GM23338 (cell line): ENCODE measurements at regions not wholly inside any gene's neighbourhood (a gene's known extent, or its start where the extent isn't known, plus 50 kb on each side); places are given as distances from the start of the nearest gene placed in this dataset.

Experiments
- ATAC-seq: fragments of 200-7000 bp; cut with Tn5 transposase; 3 replicates; pipeline ENCODE4 v1.9.1; 2020
- DNase-seq: peaks from one replicate; pipeline ENCODE4 v3.0.0-alpha.2; 2015; ENCODE audit warnings: low spot score
- H2AFZ ChIP-seq: fragments of 200-600 bp; sonication (generic); 2 replicates; pipeline ENCODE4 v1.8.0; 2016; ENCODE audit warnings: antibody characterized with exemption, mild to moderate bottlenecking, moderate library complexity
- H3F3A ChIP-seq: fragments of 200-600 bp; sonication (generic); replicated peaks from 2 replicates; pipeline ENCODE4 v1.8.0; 2017; ENCODE audit warnings: antibody characterized with exemption, mixed run types, low read depth
- H3K27ac ChIP-seq: fragments of 200-600 bp; sonication (generic); 2 replicates; pipeline ENCODE4 v1.6.1; 2016; ENCODE audit warnings: low read depth
- H3K27me3 ChIP-seq: fragments of 200-600 bp; sonication (generic); 2 replicates; pipeline ENCODE4 v1.8.0; 2016; ENCODE audit warnings: mild to moderate bottlenecking, mixed run types, moderate library complexity; ENCODE audit not compliant: insufficient read depth
- H3K36me3 ChIP-seq: fragments of 200-600 bp; sonication (generic); 2 replicates; pipeline ENCODE4 v1.8.0; 2016; ENCODE audit warnings: mild to moderate bottlenecking; ENCODE audit not compliant: insufficient read depth
- H3K4me1 ChIP-seq: fragments of 200-600 bp; sonication (generic); 2 replicates; pipeline ENCODE4 v1.8.0; 2016; ENCODE audit warnings: mild to moderate bottlenecking, moderate library complexity; ENCODE audit not compliant: insufficient read depth
- H3K4me2 ChIP-seq: fragments of 200-600 bp; sonication (generic); 2 replicates; pipeline ENCODE4 v1.7.1; 2017; ENCODE audit warnings: mixed run types
- H3K4me3 ChIP-seq: fragments of 200-600 bp; sonication (generic); 2 replicates; pipeline ENCODE4 v1.6.1; 2016; ENCODE audit warnings: mixed run types
- H3K79me2 ChIP-seq: fragments of 200-600 bp; sonication (generic); replicated peaks from 2 replicates; pipeline ENCODE4 v1.8.0; 2017; ENCODE audit warnings: mild to moderate bottlenecking; ENCODE audit not compliant: insufficient read depth
- H3K9me2 ChIP-seq: fragments of 200-600 bp; sonication (generic); 2 replicates; pipeline ENCODE4 v1.8.0; 2017; ENCODE audit not compliant: insufficient read depth
- H4K20me1 ChIP-seq: fragments of 200-600 bp; sonication (generic); replicated peaks from 2 replicates; pipeline ENCODE4 v1.8.0; 2017; ENCODE audit warnings: mild to moderate bottlenecking; ENCODE audit not compliant: insufficient read depth
- H3K27ac Mint-ChIP-seq: 2 replicates; pipeline ENCODE4 v1.8.0; 2020; ENCODE audit warnings: inconsistent platforms, mild to moderate bottlenecking, moderate library complexity, mixed read lengths
- H3K27me3 Mint-ChIP-seq: 3 replicates; pipeline ENCODE4 v1.8.0; 2022; ENCODE audit warnings: low read depth, mild to moderate bottlenecking, moderate library complexity, mixed read lengths, inconsistent platforms; ENCODE audit not compliant: insufficient read depth, poor library complexity
- H3K36me3 Mint-ChIP-seq: 3 replicates; pipeline ENCODE4 v1.8.0; 2021; ENCODE audit warnings: low read depth, mild to moderate bottlenecking, inconsistent platforms, moderate library complexity, mixed read lengths
- H3K4me1 Mint-ChIP-seq: 3 replicates; pipeline ENCODE4 v1.8.0; 2020; ENCODE audit warnings: mild to moderate bottlenecking, inconsistent platforms, mixed read lengths
- H3K4me3 Mint-ChIP-seq: 3 replicates; pipeline ENCODE4 v1.8.0; 2021; ENCODE audit warnings: moderate library complexity, mild to moderate bottlenecking, inconsistent platforms, mixed read lengths
- H3K9me3 Mint-ChIP-seq: 3 replicates; pipeline ENCODE4 v1.8.0; 2020; ENCODE audit warnings: moderate library complexity, mild to moderate bottlenecking, inconsistent platforms, mixed read lengths
- CREB1 ChIP-seq: fragments of 250-450 bp; sonication (Bioruptor Pico); IDR thresholded peaks from 2 replicates; pipeline ENCODE4 v1.5.0; 2020; ENCODE audit warnings: low read depth, mild to moderate bottlenecking, moderate library complexity
- CTCF ChIP-seq, 2 experiments: fragments of 200-600 bp in 1 of 2; sonication (generic) in 1 of 2; conservative IDR thresholded peaks; 2 replicates each; pipeline versions ENCODE4 v1.5.1 to v1.6.1; 2016 to 2017; ENCODE audit warnings: antibody characterized with exemption in 2 of 2, low read depth in 2 of 2, mild to moderate bottlenecking in 2 of 2, moderate library complexity in 1 of 2
- ETS1 ChIP-seq: IDR thresholded peaks from 2 replicates; pipeline ENCODE4 v1.6.1; 2016; ENCODE audit warnings: antibody characterized with exemption
- EZH2phosphoT487 ChIP-seq: fragments of 200-600 bp; sonication (generic); IDR thresholded peaks from one replicate; pipeline ENCODE4 v1.8.1; 2018; ENCODE audit warnings: antibody characterized with exemption; ENCODE audit not compliant: unreplicated experiment
- JUNB ChIP-seq: IDR thresholded peaks from one replicate; pipeline ENCODE4 v1.6.1; 2016; ENCODE audit warnings: antibody characterized with exemption; ENCODE audit not compliant: unreplicated experiment
- NANOG ChIP-seq: IDR thresholded peaks from 2 replicates; pipeline ENCODE4 v1.6.1; 2016; ENCODE audit warnings: antibody characterized with exemption, borderline replicate concordance
- STAT1 ChIP-seq: IDR thresholded peaks from one replicate; pipeline ENCODE4 v1.6.1; 2016; ENCODE audit warnings: antibody characterized with exemption; ENCODE audit not compliant: unreplicated experiment
- ZNF331 ChIP-seq: fragments of 250-450 bp; sonication (Bioruptor Pico); IDR thresholded peaks from 2 replicates; pipeline ENCODE4 v1.5.0; 2020; ENCODE audit warnings: low read depth, mild to moderate bottlenecking, moderate library complexity
- ZNF462 ChIP-seq: fragments of 250-450 bp; sonication (Bioruptor Pico); IDR thresholded peaks from 2 replicates; pipeline ENCODE4 v1.5.0; 2020; ENCODE audit warnings: mild to moderate bottlenecking, moderate library complexity

GRCh38 chr2:195542067-195542466 is 115.0 kb upstream of the SLC39A10 start (continued):
- TF ChIP-seq ZNF462 (CRISPR knock-in tag) = no peak
- no peak for TF ChIP-seq EZH2phosphoT487
- no peak for TF ChIP-seq ZNF331
- no peak for TF ChIP-seq NANOG
- no peak for TF ChIP-seq CREB1 (CRISPR knock-in tag)

GRCh38 chr2:195538937-195539336 is 118.1 kb upstream of the SLC39A10 start:
- Mint-ChIP-seq H3K4me1 (peaks cover under 1% of the 10 kb centered on the region; the same call in 2 of the 3 replicates), H3K27ac (no peak overlapping the region), H3K9me3 (no peaks in the 10 kb centered on the region), H3K36me3 (no peaks in the 10 kb centered on the region), H3K4me3 (no peak overlapping the region), H3K27me3 (peaks cover 6% of the 10 kb centered on the region)
- Histone ChIP-seq H3K4me2 (no peak overlapping the region), H3K79me2 (no peaks in the 10 kb centered on the region), H3K36me3 (no peaks in the 10 kb centered on the region), H4K20me1 (no peaks in the 10 kb centered on the region), H3K4me3 (no peak overlapping the region), H3K9me2 (0 out of 2 replicates have a peak, but pooled peaks cover 3% of the 10 kb centered on the region), H3K27ac (no peak overlapping the region), H3F3A (no peaks in the 10 kb centered on the region), H2AFZ (no peak overlapping the region; the same call in 1 of the 2 replicates), H3K27me3 (no peaks in the 10 kb centered on the region), H3K4me1 (peaks cover 5% of the 10 kb centered on the region; the same call in 1 of the 2 replicates)
- DNase-seq (no peak), ATAC-seq (no peak)
- TF ChIP-seq ETS1 (no peak), NANOG (no peak), JUNB (no peak), ZNF331 (no peak), CTCF (conservative IDR thresholded peaks at IDR 0.05; ENCODE audit: low read depth in 2 of 2) (no peak), STAT1 (no peak)
